RWPE2 (cell line): ENCODE measurements at regions not wholly inside any gene's neighbourhood (a gene's known extent, or its start where the extent isn't known, plus 50 kb on each side); places are given as distances from the start of the nearest gene placed in this dataset.

Experiments used
- ATAC-seq: fragments of 200-7000 bp; cut with Tn5 transposase; 3 replicates; pipeline ENCODE4 v1.9.1; 2021; ENCODE audit warnings: low read depth
- DNase-seq: peaks from one replicate; pipeline ENCODE4 v3.0.0-alpha.2; 2020; ENCODE audit warnings: low spot score
- H3K27ac ChIP-seq: fragments of 450-650 bp; 2 replicates; pipeline ENCODE4 v1.5.1; 2017; ENCODE audit warnings: mild to moderate bottlenecking; ENCODE audit not compliant: poor library complexity, severe bottlenecking
- H3K27me3 ChIP-seq: fragments of 250-450 bp; sonication (Bioruptor Pico); 2 replicates; pipeline ENCODE4 v1.5.1; 2021; ENCODE audit warnings: mild to moderate bottlenecking, moderate library complexity; ENCODE audit not compliant: insufficient read depth, poor library complexity, severe bottlenecking
- H3K36me3 ChIP-seq: fragments of 250-450 bp; sonication (Bioruptor Pico); 2 replicates; pipeline ENCODE4 v1.5.1; 2020; ENCODE audit warnings: low read depth, mild to moderate bottlenecking, moderate library complexity
- H3K4me1 ChIP-seq: fragments of 250-450 bp; sonication (Bioruptor Pico); 2 replicates; pipeline ENCODE4 v1.5.1; 2021; ENCODE audit warnings: mild to moderate bottlenecking, moderate library complexity; ENCODE audit not compliant: insufficient read depth, poor library complexity, severe bottlenecking
- H3K4me3 ChIP-seq: fragments of 250-450 bp; sonication (Bioruptor Pico); 2 replicates; pipeline ENCODE4 v1.5.1; 2021; ENCODE audit warnings: mild to moderate bottlenecking, moderate library complexity; ENCODE audit not compliant: severe bottlenecking
- H3K9me3 ChIP-seq: fragments of 250-450 bp; sonication (Bioruptor Pico); 2 replicates; pipeline ENCODE4 v1.5.1; 2021; ENCODE audit warnings: mild to moderate bottlenecking, moderate library complexity; ENCODE audit not compliant: severe bottlenecking
- TF ChIP-seq, protein P1 (sequence below): fragments of 450-650 bp; IDR thresholded peaks from one replicate; pipeline ENCODE4 v1.5.1; 2017; ENCODE audit warnings: mild to moderate bottlenecking, moderate library complexity; ENCODE audit not compliant: poor library complexity, severe bottlenecking

- H3K9me3 ChIP-seq, result no peaks in the 10 kb centered on the region
- H3K36me3 ChIP-seq, result no peaks in the 10 kb centered on the region
- H3K27ac ChIP-seq, result no peak overlapping the region
- ATAC-seq (no peak), DNase-seq (no peak)
- H3K4me1 ChIP-seq, result no peaks in the 10 kb centered on the region
- no peak overlapping the region for H3K4me3 ChIP-seq
- TF ChIP-seq, protein P1, sequence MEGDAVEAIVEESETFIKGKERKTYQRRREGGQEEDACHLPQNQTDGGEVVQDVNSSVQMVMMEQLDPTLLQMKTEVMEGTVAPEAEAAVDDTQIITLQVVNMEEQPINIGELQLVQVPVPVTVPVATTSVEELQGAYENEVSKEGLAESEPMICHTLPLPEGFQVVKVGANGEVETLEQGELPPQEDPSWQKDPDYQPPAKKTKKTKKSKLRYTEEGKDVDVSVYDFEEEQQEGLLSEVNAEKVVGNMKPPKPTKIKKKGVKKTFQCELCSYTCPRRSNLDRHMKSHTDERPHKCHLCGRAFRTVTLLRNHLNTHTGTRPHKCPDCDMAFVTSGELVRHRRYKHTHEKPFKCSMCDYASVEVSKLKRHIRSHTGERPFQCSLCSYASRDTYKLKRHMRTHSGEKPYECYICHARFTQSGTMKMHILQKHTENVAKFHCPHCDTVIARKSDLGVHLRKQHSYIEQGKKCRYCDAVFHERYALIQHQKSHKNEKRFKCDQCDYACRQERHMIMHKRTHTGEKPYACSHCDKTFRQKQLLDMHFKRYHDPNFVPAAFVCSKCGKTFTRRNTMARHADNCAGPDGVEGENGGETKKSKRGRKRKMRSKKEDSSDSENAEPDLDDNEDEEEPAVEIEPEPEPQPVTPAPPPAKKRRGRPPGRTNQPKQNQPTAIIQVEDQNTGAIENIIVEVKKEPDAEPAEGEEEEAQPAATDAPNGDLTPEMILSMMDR, result no peak
- no peaks in the 10 kb centered on the region for H3K27me3 ChIP-seq
These were observed 75.5 kb upstream of the IRS4 start for GRCh38 chrX:108811891-108812290.

GRCh38 chrX:108795240-108795639 lies 58.9 kb upstream of the IRS4 start:
- Histone ChIP-seq H3K27me3 (no peaks in the 10 kb centered on the region), H3K4me1 (no peaks in the 10 kb centered on the region), H3K4me3 (no peak overlapping the region), H3K27ac (no peak overlapping the region), H3K36me3 (no peaks in the 10 kb centered on the region), H3K9me3 (no peaks in the 10 kb centered on the region)
- ATAC-seq, result no peak
- TF ChIP-seq, protein P1, result no peak
- DNase-seq, result no peak
